ENCODE measurements at regions not wholly inside any gene's neighbourhood (a gene's known extent, or its start where the extent isn't known, plus 50 kb on each side); places are given as distances from the start of the nearest gene placed in this dataset.

DNA sequence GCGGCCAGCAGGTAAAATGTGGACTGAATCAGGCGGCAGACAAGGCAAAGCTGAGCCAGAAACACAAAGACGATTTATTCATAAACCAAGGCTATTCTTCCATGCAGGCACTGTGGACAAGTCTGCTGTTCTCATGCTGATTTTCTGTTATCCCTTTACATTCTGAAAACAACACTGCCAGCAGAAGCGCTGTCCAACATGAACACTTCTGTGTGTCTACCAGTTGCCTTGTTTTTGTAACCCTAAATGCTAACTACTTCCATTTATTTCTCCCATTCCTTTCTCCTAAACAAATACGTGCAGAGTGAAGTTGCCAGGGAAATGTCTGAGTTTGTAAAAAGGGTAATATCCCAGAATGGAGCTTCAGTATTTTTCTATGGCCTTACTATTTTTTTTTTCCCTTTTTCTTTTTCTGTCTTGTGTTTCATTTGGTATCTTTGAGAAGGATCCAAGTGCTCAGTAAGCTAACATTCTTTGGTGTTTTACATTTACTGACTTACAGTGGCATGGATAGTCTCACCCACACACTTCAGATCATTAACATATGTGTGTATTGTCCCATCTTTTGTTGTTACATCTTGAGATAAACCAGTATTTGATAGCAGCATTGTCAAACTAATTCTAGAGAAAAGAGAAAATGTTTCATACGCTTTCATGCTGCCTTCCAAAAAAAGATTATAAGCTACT, 1308.9 kb upstream of the MAP3K7 start:
- H3K4me3 ChIP-seq (ENCODE audit: extremely low read depth in 1 of 4, insufficient read depth in 2 of 4, low read depth in 3 of 4, low read length in 4 of 4): no peak overlapping the region
- H3K56ac ChIP-seq (replicated peaks; ENCODE audit: insufficient read length, low read depth, low read length): no peak overlapping the region
- no peak overlapping the region for H4K5ac ChIP-seq (ENCODE audit: insufficient read length, low read depth, low read length)
- H3K18ac ChIP-seq (ENCODE audit: extremely low read depth, low read length): no peak overlapping the region
- no peak overlapping the region for H4K91ac ChIP-seq (replicated peaks; ENCODE audit: insufficient read length, low read length)
- no peaks in the 10 kb centered on the region for H3K27me3 ChIP-seq (replicated peaks in 1 of 4; ENCODE audit: control insufficient read depth in 3 of 4, extremely low read depth in 1 of 4, insufficient read depth in 3 of 4, low read length in 3 of 4)
- DNase-seq (ENCODE audit: low read depth in 1 of 2, low spot score in 2 of 2) (no peak), FAIRE-seq (no peak)
- ChIA-PET POLR2A (ENCODE audit: partially characterized antibody) (no interaction called here), CTCF (ENCODE audit: partially characterized antibody) (no interaction called here)
- no peak overlapping the region for H2BK5ac ChIP-seq (ENCODE audit: low read depth, low read length)
- no peak overlapping the region for H2BK12ac ChIP-seq (ENCODE audit: low read depth, low read length)
- no peaks in the 10 kb centered on the region for H3K9me3 ChIP-seq (ENCODE audit: insufficient read depth in 2 of 2, low read depth in 1 of 2, low read length in 1 of 2)
- no peaks in the 10 kb centered on the region for H3K79me1 ChIP-seq (ENCODE audit: low read depth, low read length)
- no peak overlapping the region for H4K8ac ChIP-seq (ENCODE audit: extremely low read depth, insufficient read depth, low read length)
- no peak overlapping the region for H2BK120ac ChIP-seq (replicated peaks; ENCODE audit: low read depth, low read length)
- H2BK20ac ChIP-seq (ENCODE audit: low read length): no peak overlapping the region
- H3K4me1 ChIP-seq (replicated peaks in 1 of 4; ENCODE audit: control insufficient read depth in 3 of 4, insufficient read depth in 4 of 4, low read length in 3 of 4): no peaks in the 10 kb centered on the region
- no peaks in the 10 kb centered on the region for H3K36me3 ChIP-seq (ENCODE audit: control insufficient read depth in 2 of 4, insufficient read depth in 4 of 4, low read length in 3 of 4)
- H3K14ac ChIP-seq (ENCODE audit: insufficient read length): no peak overlapping the region
- no peak overlapping the region for H3K9ac ChIP-seq (replicated peaks in 1 of 4; ENCODE audit: extremely low read depth in 1 of 4, low read depth in 3 of 4, low read length in 3 of 4)
- H3K23ac ChIP-seq (ENCODE audit: insufficient read length): no peak overlapping the region
- H3K4ac ChIP-seq (replicated peaks; ENCODE audit: insufficient read length, low read depth, low read length): no peak overlapping the region
- no peak overlapping the region for H2AFZ ChIP-seq (ENCODE audit: low read length)
- no peak overlapping the region for H2AK5ac ChIP-seq (ENCODE audit: low read depth, low read length)
- H3K23me2 ChIP-seq (ENCODE audit: low read depth, low read length): no peaks in the 10 kb centered on the region
- WGBS, 2 experiments (ENCODE audit: extremely low coverage in 1 of 2, insufficient coverage in 1 of 2, insufficient read length in 1 of 2, insufficient replicate concordance in 2 of 2, low coverage in 1 of 2, low lambda C conversion rate in 2 of 2, missing lambda C conversion rate in 1 of 2): 89% methylated on average over 6 of the region's 6 CpGs; no CpG with 5 or more reads in 1 of the 2 experiments
- H3K4me2 ChIP-seq (ENCODE audit: insufficient read depth in 1 of 2, low read depth in 2 of 2, low read length in 2 of 2): no peak overlapping the region
- no peaks in the 10 kb centered on the region for H3K79me2 ChIP-seq (ENCODE audit: control insufficient read depth in 1 of 2, insufficient read depth in 2 of 2, low read length in 2 of 2)
- H2BK15ac ChIP-seq (ENCODE audit: low read length): no peak overlapping the region
- no peak overlapping the region for H3K27ac ChIP-seq (ENCODE audit: low read depth, low read length)
- no peaks in the 10 kb centered on the region for H4K20me1 ChIP-seq (replicated peaks in 1 of 2; ENCODE audit: control insufficient read depth in 1 of 2, insufficient read depth in 2 of 2, low read length in 2 of 2)

Measured in H1 (cell line).